Right lobe of liver (tissue), 4 donors: ENCODE measurements at regions not wholly inside any gene's neighbourhood (a gene's known extent, or its start where the extent isn't known, plus 50 kb on each side); places are given as distances from the start of the nearest gene placed in this dataset.

ENCODE experiments used
- CTCF ChIP-seq, 4 donors: fragments of 200-600 bp in 3 of 4; fragments of 450-650 bp in 1 of 4; IDR thresholded peaks; one replicate each; pipeline versions ENCODE4 v1.5.1 to v1.8.0; 2016 to 2022; ENCODE audit warnings: antibody characterized with exemption in 4 of 4, mild to moderate bottlenecking in 2 of 4
- POLR2A ChIP-seq: fragments of 450-650 bp; IDR thresholded peaks from one replicate; pipeline ENCODE4 v1.6.1; 2017; ENCODE audit warnings: antibody characterized with exemption, mild to moderate bottlenecking
- donor health status: DM: no; HTN: no; CAD: no.
- donor health status: DM: no; HTN: no; CAD: no.
- donor health status: DM: no; HTN: yes; CAD: no.

DNA sequence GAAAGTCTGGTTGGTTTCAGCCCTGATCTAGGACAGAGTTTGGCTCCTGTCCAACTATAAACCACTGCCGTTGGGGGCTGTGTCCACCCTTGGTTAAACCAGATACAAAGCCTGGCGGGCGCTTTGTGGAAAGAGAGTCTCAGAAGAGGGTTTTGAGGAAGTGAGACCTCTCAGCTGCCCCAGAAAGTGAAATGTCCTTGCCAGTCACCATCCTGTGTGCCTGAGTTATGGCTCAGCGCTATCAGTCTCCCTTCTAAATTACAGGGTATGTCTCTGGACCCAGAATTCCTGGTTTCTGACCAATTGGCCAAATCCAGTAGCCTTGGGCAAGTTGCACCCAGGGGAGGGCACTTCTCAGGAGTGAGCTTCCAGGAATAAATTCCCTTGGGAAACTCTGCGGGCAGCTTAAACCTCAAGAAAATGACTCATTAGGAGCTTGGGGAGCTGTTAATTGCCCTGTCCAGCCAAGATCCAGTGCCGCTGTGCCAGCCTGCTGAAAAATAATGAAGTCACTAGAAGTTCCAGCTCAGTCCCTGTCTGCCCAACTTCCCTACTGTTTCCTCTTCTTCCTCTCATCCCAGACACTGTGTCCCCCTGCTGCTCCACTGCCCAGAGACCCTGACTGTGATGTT, 66.7 kb upstream of the PDZD8 start:
- TF ChIP-seq CTCF (IDR thresholded peaks at IDR 0.05) (no peak), POLR2A (no peak)
